Sigmoid colon (tissue), 4 donors: ENCODE measurements at regions not wholly inside any gene's neighbourhood (a gene's known extent, or its start where the extent isn't known, plus 50 kb on each side); places are given as distances from the start of the nearest gene placed in this dataset.

Experiments
- CTCF ChIP-seq, 4 experiments: fragments of 450-650 bp in 3 of 4; fragments of 200-600 bp in 1 of 4; IDR thresholded peaks; one replicate each; pipeline ENCODE4 v1.5.1; 2016 to 2019; ENCODE audit warnings: antibody characterized with exemption in 4 of 4, mild to moderate bottlenecking in 3 of 4, moderate library complexity in 2 of 4
- EP300 ChIP-seq, 4 donors: sonication (generic); formaldehyde crosslinking; IDR thresholded peaks; one replicate each; pipeline ENCODE4 v1.6.1; 2017; ENCODE audit warnings: antibody characterized with exemption in 4 of 4

DNA sequence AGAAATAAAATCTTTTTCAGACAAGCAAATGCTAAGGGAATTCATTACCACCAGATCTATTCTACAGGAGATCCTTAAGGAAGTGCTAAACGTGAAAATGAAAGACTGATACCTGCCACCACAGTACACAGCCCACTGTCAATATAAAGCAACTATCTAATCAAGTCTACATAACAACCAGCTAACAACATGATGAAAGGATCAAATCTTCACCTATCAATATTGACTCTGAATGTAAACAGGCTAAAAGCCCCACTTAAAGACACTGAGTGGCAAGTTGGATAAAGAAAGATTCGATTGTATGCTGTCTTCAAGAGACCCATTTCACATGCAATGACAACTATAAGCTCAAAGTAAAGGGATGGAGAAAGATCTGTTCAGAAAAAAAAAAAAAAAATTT lies 492.4 kb downstream of the COL11A1 start:
- TF ChIP-seq EP300 (IDR thresholded peaks at IDR 0.05), result no peak
- TF ChIP-seq CTCF (IDR thresholded peaks at IDR 0.05), result no peak
